Effector CD8-positive, alpha-beta T cell (primary cell): ENCODE measurements at regions not wholly inside any gene's neighbourhood (a gene's known extent, or its start where the extent isn't known, plus 50 kb on each side); places are given as distances from the start of the nearest gene placed in this dataset.

Experiments used
- DNase-seq: peaks from one replicate; lab custom pipeline; 2025; lab: John Stamatoyannopoulos, UW

GRCh38 chr9:89746385-89747116 is 141.7 kb downstream of the GADD45G start:
- DNase-seq = no peak

DNA sequence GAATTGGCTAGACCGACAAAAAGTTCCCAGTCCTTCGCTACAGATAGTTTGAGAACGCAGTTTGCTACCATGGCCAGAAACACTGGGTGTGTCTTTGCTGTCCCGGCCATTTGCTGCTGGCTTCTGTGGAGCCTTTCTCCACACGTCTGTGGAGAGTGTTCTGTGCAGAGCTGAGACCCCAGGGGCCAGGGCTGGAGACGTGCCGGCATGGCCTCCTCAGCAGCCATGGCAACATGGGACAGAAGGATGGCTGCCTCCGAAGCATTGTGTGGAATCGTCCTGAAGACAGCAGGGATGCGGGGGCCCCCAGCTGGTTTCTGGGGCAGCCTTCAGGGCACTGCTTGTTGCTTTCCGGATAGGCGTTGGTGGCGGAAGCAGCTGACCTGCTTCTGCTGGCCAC is 142.8 kb downstream of the GADD45G start:
- DNase-seq = no peak

DNA sequence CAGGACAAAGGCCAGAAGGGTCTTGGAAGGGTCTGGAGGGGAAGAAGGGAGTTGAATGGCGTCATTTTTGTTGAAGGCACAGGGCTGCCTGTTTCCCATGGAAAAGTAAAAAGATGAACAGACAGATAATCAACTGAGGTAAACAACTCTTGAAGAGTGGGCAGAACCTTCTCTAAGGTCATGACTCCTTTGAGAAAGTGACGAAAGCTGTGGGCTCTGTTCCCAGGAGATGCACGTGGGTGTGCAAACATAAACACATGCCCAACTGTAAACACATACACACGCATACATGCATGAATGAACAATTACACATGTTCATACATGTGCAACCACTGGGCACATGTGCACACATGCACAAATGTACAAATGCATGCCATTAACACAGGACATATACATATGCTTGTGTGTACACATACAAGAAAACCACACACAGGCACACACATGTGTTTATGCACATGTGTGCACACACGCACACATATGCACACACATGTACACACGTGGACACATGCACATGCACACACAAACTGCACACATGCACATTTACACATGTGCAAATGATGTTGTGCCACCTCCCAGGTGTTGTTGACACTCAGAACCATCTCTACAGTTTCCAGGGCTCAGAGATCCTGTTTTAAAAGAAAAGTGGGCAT is 143.3 kb downstream of the GADD45G start:
- no peak for DNase-seq

DNA sequence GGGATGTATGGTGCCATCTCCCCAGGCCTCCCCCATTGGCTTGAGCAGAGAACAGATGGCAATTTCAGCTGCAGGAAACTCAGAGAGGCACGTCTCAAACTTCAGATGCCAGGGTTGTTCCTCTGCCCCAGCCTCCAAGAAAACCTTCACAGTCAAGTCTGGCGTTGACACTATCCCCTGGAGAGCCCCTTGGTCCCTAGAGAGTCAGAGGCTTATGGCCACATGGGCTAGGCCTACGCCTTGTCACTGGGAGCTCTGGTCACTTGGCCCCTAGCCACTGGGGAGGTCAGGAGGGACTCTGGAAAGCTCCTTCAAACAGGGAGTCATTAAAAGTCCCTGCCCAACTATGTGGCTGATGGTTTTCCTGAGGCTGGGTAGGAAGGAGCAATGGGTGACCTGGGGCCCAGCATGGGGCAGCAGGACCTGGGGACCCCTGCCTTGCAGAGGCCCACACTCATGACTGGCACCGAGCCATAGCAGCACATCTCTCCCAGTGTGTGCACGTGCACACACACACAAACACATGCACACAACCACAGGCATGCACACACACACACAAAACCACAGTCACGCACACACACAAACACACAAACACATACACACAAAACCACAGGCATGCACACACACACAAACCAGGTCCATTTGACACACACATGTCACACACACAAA is 144.2 kb downstream of the GADD45G start:
- DNase-seq = no peak

DNA sequence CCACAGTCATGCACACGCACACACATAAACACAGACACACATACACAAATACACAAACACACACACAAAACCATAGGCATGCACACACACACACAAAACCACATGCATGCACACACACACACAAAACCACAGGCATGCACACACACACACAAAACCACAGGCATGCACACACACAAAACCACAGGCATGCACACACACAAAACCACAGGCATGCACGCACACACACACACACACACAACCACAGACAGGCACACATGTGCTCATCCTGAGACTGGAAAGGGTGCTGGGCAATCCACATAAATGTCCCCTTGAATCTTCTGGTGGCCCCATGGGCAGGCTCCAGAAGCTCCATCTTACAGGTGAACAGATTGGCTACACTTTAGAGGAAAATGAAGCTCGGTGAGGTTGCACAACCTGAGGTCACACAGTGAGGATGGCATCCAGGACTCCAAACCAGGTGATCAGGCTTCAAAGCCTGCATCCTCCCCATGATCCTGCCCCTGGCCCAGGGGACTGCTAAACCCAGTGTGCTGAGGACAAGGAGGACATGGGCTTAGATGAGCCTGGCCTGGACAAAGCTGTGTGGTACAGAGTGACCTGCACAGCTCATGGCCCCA is 144.8 kb downstream of the GADD45G start:
- no peak for DNase-seq

- DNase-seq = no peak
Measured at GRCh38 chr9:89750117-89750791, 145.4 kb downstream of the GADD45G start.

GRCh38 chr9:89751079-89751825 is 146.4 kb downstream of the GADD45G start:
- DNase-seq = no peak

- DNase-seq = no peak
Measured at GRCh38 chr9:89752154-89752553, 147.3 kb downstream of the GADD45G start.

GRCh38 chr9:89753472-89754055 is 148.8 kb downstream of the GADD45G start:
- DNase-seq = no peak

DNA sequence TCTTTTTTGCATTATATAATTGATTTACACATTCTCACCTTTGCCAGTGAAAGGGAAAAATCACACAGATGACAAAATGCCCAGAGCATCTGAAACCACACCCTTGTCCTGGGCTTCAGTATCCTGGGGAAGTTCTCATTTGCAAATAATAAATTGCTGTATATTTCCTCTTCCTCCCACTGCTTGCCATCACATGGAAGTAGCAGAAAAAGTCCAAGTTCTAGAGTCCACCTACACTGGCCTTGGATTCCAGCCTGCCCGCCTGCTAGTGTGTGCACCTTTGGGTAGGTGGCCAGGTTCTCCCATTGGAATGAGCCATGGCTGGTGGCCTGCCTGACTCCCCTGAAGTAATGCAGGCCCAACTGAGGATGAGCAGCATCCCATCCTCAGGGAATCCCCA is 149.4 kb downstream of the GADD45G start:
- DNase-seq = no peak

DNA sequence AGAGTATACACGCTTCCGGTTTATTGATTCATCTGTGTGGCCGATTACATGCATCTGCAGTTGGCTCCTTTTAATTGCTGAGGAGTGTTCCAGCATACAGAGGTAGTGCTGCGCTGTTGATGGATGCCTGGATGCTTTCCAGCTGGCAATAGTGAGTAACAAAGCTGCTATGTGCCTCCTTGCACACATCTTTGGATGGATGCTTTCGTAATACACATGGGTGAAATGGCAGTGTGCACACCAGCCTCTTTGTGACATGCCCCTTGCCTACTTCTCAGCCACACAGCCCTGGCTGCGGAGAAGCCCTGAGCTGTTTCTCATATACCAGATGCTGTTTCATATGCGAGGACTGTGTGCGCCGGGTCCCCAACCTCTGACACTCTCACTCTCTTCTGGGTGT is 151.0 kb downstream of the GADD45G start:
- DNase-seq = no peak

- no peak for DNase-seq
Measured at GRCh38 chr9:89756891-89757537, 152.2 kb downstream of the GADD45G start.

- no peak for DNase-seq
Measured at GRCh38 chr9:89757776-89758528, 153.1 kb downstream of the GADD45G start.

GRCh38 chr9:89759572-89759971 is 154.8 kb downstream of the GADD45G start:
- DNase-seq = no peak

- DNase-seq = no peak
Measured at GRCh38 chr9:89760123-89760522, 155.3 kb downstream of the GADD45G start.

DNA sequence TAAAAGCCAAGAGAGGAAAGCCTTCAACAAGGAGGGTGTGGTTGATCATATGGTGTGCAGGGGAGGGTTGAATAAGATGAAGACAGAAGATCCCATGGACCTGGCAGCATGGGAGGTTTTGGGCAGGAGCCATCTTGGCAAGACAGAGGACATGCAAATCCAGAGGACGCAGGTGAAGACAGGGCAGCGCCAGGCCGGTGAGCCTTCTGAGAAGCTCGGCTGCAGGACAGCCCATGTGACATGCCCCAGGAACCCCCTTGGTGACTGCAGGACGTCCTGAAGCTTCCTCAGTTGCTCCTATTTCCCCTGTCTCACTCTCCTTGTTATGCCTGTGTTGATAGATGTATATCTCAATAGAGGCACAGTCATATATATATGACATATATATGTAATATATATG is 159.4 kb downstream of the GADD45G start:
- DNase-seq = no peak

GRCh38 chr9:89765211-89765946 is 160.6 kb downstream of the GADD45G start:
- DNase-seq = no peak

DNA sequence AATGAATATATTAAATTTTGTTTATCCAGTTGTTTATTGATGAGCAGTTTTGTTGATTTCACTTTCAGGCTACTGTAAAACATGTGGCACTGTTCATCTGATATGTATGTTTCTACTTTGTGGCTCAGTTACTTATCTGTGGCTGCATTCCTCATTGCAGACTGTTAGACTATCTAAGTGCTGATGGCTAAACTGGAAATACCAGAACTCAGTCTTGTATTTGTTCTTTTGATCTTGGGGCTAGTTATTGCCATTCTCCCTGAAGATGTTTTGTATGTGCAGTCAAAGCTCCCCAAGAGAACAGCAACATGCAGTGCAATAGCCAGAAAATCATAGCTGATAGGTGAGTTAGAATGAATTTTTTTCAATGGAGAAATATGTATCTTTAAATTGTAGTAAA is 162.2 kb downstream of the GADD45G start:
- no peak for DNase-seq

DNA sequence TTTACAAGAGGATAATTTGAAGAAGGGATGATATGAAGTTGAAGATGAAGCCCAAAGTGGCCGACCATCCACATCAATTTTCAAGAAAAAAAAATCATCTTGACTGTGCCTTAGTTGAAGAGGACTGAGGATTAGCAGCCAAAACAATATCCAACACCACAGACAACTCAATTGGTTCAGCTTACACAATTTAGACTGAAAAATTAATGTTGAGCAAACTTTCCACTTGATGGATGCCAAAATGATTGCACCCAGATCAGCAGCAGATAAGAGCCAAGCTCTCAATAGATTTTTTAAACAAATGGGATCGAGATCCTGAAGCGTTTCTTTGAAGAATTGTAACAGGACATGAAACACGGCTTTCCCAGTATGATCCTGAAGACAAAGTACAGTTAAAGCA is 163.2 kb downstream of the GADD45G start:
- DNase-seq = no peak
